Fibroblast of lung (primary cell): ENCODE measurements at regions not wholly inside any gene's neighbourhood (a gene's known extent, or its start where the extent isn't known, plus 50 kb on each side); places are given as distances from the start of the nearest gene placed in this dataset.

Source experiments
- DNase-seq, 2 donors: peaks; one replicate each; pipeline versions ENCODE4 v3.0.0 to v3.0.0-alpha.2; 2010; ENCODE audit warnings: low read depth in 2 of 2
- H2AFZ ChIP-seq: 2 replicates; pipeline ENCODE4 v1.5.1; 2012; ENCODE audit warnings: low read length, control low read depth, inconsistent platforms
- H3K27ac ChIP-seq: 2 replicates; pipeline ENCODE4 v1.5.1; 2011; ENCODE audit warnings: low read length, control low read depth; ENCODE audit not compliant: insufficient read depth
- H3K27me3 ChIP-seq: 2 replicates; pipeline ENCODE4 v1.5.1; 2011; ENCODE audit warnings: mild to moderate bottlenecking, low read length; ENCODE audit not compliant: control insufficient read depth, insufficient read depth
- H3K36me3 ChIP-seq: 2 replicates; pipeline ENCODE4 v1.5.1; 2011; ENCODE audit warnings: low read length; ENCODE audit not compliant: control insufficient read depth, insufficient read depth
- H3K4me1 ChIP-seq: 2 replicates; pipeline ENCODE4 v1.5.1; 2011; ENCODE audit warnings: low read length; ENCODE audit not compliant: control insufficient read depth, insufficient read depth; ENCODE audit errors: extremely low read depth
- H3K4me2 ChIP-seq: 2 replicates; pipeline ENCODE4 v1.5.1; 2011; ENCODE audit warnings: low read length, control low read depth; ENCODE audit not compliant: insufficient read depth; ENCODE audit errors: extremely low read depth
- H3K4me3 ChIP-seq, 4 experiments: fragments of 200-600 bp in 1 of 4; sonication (generic) in 1 of 4; replicated peaks in 1 of 4; 2 replicates each; pipeline ENCODE4 v1.5.1; 2011 to 2016; ENCODE audit warnings: low read length in 4 of 4, low read depth in 3 of 4, mild to moderate bottlenecking in 3 of 4, control low read depth in 2 of 4, inconsistent platforms in 1 of 4, mixed read lengths in 1 of 4; ENCODE audit not compliant: insufficient read depth in 1 of 4; ENCODE audit errors: control extremely low read depth in 1 of 4
- H3K79me2 ChIP-seq: 2 replicates; pipeline ENCODE4 v1.5.1; 2012; ENCODE audit warnings: mild to moderate bottlenecking, low read length, inconsistent platforms; ENCODE audit not compliant: control insufficient read depth, insufficient read depth
- H3K9ac ChIP-seq: 2 replicates; pipeline ENCODE4 v1.5.1; 2011; ENCODE audit warnings: mild to moderate bottlenecking, low read length, control low read depth; ENCODE audit not compliant: insufficient read depth
- H3K9me3 ChIP-seq: 2 replicates; pipeline ENCODE4 v1.5.1; 2012; ENCODE audit warnings: low read depth, low read length; ENCODE audit not compliant: control insufficient read depth, insufficient read depth
- H4K20me1 ChIP-seq: 2 replicates; pipeline ENCODE4 v1.5.1; 2011; ENCODE audit warnings: low read length; ENCODE audit not compliant: control insufficient read depth, insufficient read depth; ENCODE audit errors: extremely low read depth
- EZH2 ChIP-seq: IDR thresholded peaks from 2 replicates; pipeline ENCODE4 v1.5.1; 2012; ENCODE audit warnings: low read length, control low read depth, mild to moderate bottlenecking; ENCODE audit errors: missing control alignments
- TF ChIP-seq, protein P1 (sequence below), 2 donors: IDR thresholded peaks in 1 of 2; conservative IDR thresholded peaks in 1 of 2; 1 replicate in 1 of 2; 2 replicates in 1 of 2; pipeline ENCODE4 v1.5.1; 2011 to 2012; ENCODE audit warnings: low read length in 2 of 2, control low read depth in 1 of 2, inconsistent platforms in 1 of 2, low read depth in 1 of 2, mild to moderate bottlenecking in 1 of 2

DNA sequence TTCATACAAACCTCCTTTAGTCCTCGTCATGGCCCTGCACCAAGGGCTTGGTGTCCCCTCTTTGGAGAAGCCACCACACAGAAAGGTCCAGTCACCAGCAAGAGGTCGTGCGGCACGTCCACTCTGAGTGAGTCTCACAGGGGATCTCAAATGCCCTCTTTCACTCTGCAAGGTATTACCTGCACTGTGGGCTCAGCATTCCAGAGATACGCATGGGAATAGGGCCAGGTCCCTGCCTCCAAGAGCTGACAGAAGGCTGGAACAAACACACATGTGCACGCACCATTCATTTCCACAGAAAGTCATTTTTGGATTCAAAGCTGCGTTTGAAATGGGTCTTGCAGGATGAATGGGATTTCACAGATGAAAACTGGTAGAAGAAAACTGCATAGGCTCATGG, 50.4 kb upstream of the TJP1 start:
- no peak for DNase-seq
- Histone ChIP-seq H4K20me1 (no peaks in the 10 kb centered on the region), H3K4me1 (peaks cover 7% of the 10 kb centered on the region), H3K36me3 (no peaks in the 10 kb centered on the region), H3K9me3 (no peaks in the 10 kb centered on the region), H2AFZ (no peak overlapping the region), H3K9ac (no peak overlapping the region), H3K79me2 (no peaks in the 10 kb centered on the region), H3K27me3 (no peaks in the 10 kb centered on the region), H3K27ac (no peak overlapping the region), H3K4me2 (no peak overlapping the region), H3K4me3 (no peak overlapping the region)
- no peak for TF ChIP-seq EZH2
- TF ChIP-seq, protein P1, sequence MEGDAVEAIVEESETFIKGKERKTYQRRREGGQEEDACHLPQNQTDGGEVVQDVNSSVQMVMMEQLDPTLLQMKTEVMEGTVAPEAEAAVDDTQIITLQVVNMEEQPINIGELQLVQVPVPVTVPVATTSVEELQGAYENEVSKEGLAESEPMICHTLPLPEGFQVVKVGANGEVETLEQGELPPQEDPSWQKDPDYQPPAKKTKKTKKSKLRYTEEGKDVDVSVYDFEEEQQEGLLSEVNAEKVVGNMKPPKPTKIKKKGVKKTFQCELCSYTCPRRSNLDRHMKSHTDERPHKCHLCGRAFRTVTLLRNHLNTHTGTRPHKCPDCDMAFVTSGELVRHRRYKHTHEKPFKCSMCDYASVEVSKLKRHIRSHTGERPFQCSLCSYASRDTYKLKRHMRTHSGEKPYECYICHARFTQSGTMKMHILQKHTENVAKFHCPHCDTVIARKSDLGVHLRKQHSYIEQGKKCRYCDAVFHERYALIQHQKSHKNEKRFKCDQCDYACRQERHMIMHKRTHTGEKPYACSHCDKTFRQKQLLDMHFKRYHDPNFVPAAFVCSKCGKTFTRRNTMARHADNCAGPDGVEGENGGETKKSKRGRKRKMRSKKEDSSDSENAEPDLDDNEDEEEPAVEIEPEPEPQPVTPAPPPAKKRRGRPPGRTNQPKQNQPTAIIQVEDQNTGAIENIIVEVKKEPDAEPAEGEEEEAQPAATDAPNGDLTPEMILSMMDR (conservative IDR thresholded peaks at IDR 0.05 in 1 of 2, IDR thresholded peaks at IDR 0.05 in 1 of 2; ENCODE audit: low read depth in 1 of 2, low read length in 2 of 2): no peak
